ENCODE measurements at regions not wholly inside any gene's neighbourhood (a gene's known extent, or its start where the extent isn't known, plus 50 kb on each side); places are given as distances from the start of the nearest gene placed in this dataset.

DNA sequence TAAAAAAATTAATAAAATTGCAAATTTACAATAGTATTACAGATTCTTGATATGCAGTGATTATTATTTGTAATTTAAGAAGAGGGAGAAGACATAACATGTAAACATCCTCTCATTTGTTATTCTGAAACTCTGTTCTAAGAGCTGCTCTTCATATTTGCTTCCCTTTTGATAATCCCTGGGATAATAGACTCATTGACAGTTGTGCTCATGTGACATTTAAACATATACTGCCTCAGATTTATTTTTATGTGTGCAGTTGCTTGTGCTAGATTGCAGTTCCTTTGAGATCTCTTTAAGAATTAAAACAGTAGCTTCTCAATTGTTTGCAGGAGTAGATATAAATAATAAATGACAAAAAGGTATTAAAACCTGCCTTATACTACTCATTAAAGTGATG lies 605.1 kb upstream of the CNTNAP5 start:
- FAIRE-seq, result no peak

More for the DNA sequence above, 605.1 kb upstream of the CNTNAP5 start:
- no peaks in the 10 kb centered on the region for H3K4me1 ChIP-seq (ENCODE audit: control insufficient read depth, insufficient read depth, low read length)
- H2AFZ ChIP-seq (ENCODE audit: control insufficient read depth, low read depth, low read length), result no peak overlapping the region
- H3K4me3 ChIP-seq, result no peak overlapping the region
- H3K4me2 ChIP-seq (ENCODE audit: control insufficient read depth, insufficient read depth), result no peak overlapping the region
- no peak overlapping the region for H3K27ac ChIP-seq (ENCODE audit: control insufficient read depth, insufficient read depth)
- DNase-seq (ENCODE audit: low read depth, low spot score), result no peak
- no peak for ATAC-seq
- ChIA-PET CTCF (no interaction called here), SMC1A (ENCODE audit: uncharacterized antibody, unreplicated experiment) (no interaction called here), POLR2A (no interaction called here), RAD21 (ENCODE audit: unreplicated experiment) (no interaction called here)
- in situ Hi-C loops (cut with MboI), result no loop called here
- H4K20me1 ChIP-seq (ENCODE audit: control insufficient read depth, insufficient read depth), result no peaks in the 10 kb centered on the region
- intact Hi-C loops (cut with micrococcal nuclease; ENCODE audit: unreplicated experiment), result no loop called here
- no peaks in the 10 kb centered on the region for H3K79me2 ChIP-seq (ENCODE audit: control insufficient read depth, insufficient read depth, low read length)
- no peak overlapping the region for H3K9ac ChIP-seq (ENCODE audit: control insufficient read depth, insufficient read depth, low read length)
- H3K9me3 ChIP-seq (replicated peaks; ENCODE audit: control insufficient read depth, insufficient read depth, low read length), result no peaks in the 10 kb centered on the region; the same call in 2 of the 3 replicates
- no TSS peak for BruUV-seq (replicated peaks)
- no peaks in the 10 kb centered on the region for H3K36me3 ChIP-seq (ENCODE audit: control insufficient read depth in 2 of 2, insufficient read depth in 2 of 2, low read length in 1 of 2)
- H3K27me3 ChIP-seq (replicated peaks in 1 of 2; ENCODE audit: control insufficient read depth in 2 of 2, insufficient read depth in 2 of 2, low read length in 1 of 2), result no peaks in the 10 kb centered on the region
- TF ChIP-seq CBX5 (IDR thresholded peaks at IDR 0.05; ENCODE audit: low read depth), result no peak
- TF ChIP-seq, protein P1, sequence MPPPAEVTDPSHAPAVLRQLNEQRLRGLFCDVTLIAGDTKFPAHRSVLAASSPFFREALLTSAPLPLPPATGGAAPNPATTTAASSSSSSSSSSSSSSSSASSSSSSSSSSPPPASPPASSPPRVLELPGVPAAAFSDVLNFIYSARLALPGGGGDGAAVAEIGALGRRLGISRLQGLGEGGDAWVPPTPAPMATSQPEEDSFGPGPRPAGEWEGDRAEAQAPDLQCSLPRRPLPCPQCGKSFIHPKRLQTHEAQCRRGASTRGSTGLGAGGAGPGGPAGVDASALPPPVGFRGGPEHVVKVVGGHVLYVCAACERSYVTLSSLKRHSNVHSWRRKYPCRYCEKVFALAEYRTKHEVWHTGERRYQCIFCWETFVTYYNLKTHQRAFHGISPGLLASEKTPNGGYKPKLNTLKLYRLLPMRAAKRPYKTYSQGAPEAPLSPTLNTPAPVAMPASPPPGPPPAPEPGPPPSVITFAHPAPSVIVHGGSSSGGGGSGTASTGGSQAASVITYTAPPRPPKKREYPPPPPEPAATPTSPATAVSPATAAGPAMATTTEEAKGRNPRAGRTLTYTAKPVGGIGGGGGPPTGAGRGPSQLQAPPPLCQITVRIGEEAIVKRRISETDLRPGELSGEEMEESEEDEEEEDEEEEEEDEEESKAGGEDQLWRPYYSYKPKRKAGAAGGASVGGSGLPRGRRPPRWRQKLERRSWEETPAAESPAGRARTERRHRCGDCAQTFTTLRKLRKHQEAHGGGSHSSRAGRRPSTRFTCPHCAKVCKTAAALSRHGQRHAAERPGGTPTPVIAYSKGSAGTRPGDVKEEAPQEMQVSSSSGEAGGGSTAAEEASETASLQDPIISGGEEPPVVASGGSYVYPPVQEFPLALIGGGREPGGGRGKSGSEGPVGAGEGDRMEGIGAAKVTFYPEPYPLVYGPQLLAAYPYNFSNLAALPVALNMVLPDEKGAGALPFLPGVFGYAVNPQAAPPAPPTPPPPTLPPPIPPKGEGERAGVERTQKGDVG (CRISPR knock-in tag; IDR thresholded peaks at IDR 0.05), result no peak
